ENCODE measurements at regions not wholly inside any gene's neighbourhood (a gene's known extent, or its start where the extent isn't known, plus 50 kb on each side); places are given as distances from the start of the nearest gene placed in this dataset.

DNA sequence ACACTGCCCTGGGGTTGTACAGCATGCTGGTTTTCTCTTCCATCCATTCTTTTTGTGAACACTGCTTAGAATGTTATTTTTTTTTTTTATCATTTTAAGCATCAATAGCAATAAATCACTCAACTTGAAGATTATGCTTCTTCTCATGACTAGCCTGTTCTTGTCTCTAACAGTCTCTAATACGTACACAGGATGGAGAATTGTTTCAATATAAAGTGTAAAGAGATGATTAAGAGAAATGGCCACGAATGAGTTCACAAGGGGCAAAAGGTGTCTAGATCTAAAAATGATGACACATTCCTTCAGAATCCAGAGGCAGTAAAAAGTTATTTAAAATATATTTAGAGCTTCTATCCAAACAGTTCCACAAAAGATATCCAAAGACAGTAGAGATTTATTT lies 390.2 kb downstream of the HDGFL1 start:
- Histone ChIP-seq H3K23me2 (ENCODE audit: insufficient read length, low read depth, low read length, poor library complexity, severe bottlenecking) (no peaks in the 10 kb centered on the region), H3K4me1 (ENCODE audit: insufficient read depth, low read length) (0 out of 2 replicates have a peak, but pooled peaks cover 3% of the 10 kb centered on the region), H3K27ac (ENCODE audit: insufficient read length, low read depth, low read length) (no peak overlapping the region), H4K91ac (ENCODE audit: insufficient read length, low read depth, low read length) (no peak overlapping the region), H4K8ac (replicated peaks; ENCODE audit: insufficient read length, low read depth, low read length) (no peak overlapping the region), H3K27me3 (ENCODE audit: insufficient read depth, low read length) (no peaks in the 10 kb centered on the region), H3K56ac (ENCODE audit: insufficient read length, low read depth, low read length) (no peak overlapping the region), H3T11ph (ENCODE audit: low read length) (no peak overlapping the region), H3K79me2 (ENCODE audit: insufficient read depth, low read length) (no peaks in the 10 kb centered on the region), H2BK120ac (ENCODE audit: low read depth, low read length, poor library complexity, severe bottlenecking) (no peak overlapping the region), H3K9ac (ENCODE audit: extremely low read depth, insufficient read length, low read length) (no peak overlapping the region), H2BK20ac (ENCODE audit: low read depth, low read length, poor library complexity, severe bottlenecking) (no peak overlapping the region), H3K23ac (ENCODE audit: insufficient read length, low read depth, low read length) (no peak overlapping the region), H4K5ac (ENCODE audit: insufficient read length, low read depth, low read length) (no peak overlapping the region), H2BK15ac (ENCODE audit: low read depth, low read length) (no peak overlapping the region), H3K18ac (ENCODE audit: insufficient read length, low read depth, low read length) (no peak overlapping the region), H3K14ac (ENCODE audit: insufficient read depth, low read length) (no peak overlapping the region), H3K9me3 (ENCODE audit: control insufficient read depth, low read depth, low read length) (no peaks in the 10 kb centered on the region), H4K20me1 (ENCODE audit: control insufficient read depth, insufficient read depth, insufficient read length) (no peaks in the 10 kb centered on the region), H2BK12ac (ENCODE audit: insufficient read length, low read depth, low read length) (no peak overlapping the region), H3K79me1 (ENCODE audit: insufficient read depth, low read depth, low read length, poor library complexity, severe bottlenecking) (no peaks in the 10 kb centered on the region), H2AFZ (ENCODE audit: low read length) (no peak overlapping the region), H3K4me2 (ENCODE audit: insufficient read depth, insufficient read length, low read length) (no peak overlapping the region), H2BK5ac (ENCODE audit: insufficient read length, low read length) (no peak overlapping the region), H3K4ac (ENCODE audit: low read depth, low read length) (no peak overlapping the region), H2AK5ac (ENCODE audit: insufficient read length, low read length) (no peak overlapping the region)
- no CpG with 5 or more reads among the region's 2 CpGs for WGBS (ENCODE audit: extremely low coverage, insufficient read length, low lambda C conversion rate)
- H3K4me3 Mint-ChIP-seq = no peak overlapping the region
- H3K4me1 Mint-ChIP-seq = peaks cover 2 to 11% of the 10 kb centered on the region in 2 experiments; a peak in 2 of 4 replicates
- H3K27ac Mint-ChIP-seq = no peak overlapping the region
- DNase-seq = no peak
- peaks cover 2 to 3% of the 10 kb centered on the region in 2 experiments; a peak in 3 of 5 replicates for H3K9me3 Mint-ChIP-seq
- no peaks in the 10 kb centered on the region for H3K27me3 Mint-ChIP-seq (ENCODE audit: low read depth)
- TF ChIP-seq, protein P1, sequence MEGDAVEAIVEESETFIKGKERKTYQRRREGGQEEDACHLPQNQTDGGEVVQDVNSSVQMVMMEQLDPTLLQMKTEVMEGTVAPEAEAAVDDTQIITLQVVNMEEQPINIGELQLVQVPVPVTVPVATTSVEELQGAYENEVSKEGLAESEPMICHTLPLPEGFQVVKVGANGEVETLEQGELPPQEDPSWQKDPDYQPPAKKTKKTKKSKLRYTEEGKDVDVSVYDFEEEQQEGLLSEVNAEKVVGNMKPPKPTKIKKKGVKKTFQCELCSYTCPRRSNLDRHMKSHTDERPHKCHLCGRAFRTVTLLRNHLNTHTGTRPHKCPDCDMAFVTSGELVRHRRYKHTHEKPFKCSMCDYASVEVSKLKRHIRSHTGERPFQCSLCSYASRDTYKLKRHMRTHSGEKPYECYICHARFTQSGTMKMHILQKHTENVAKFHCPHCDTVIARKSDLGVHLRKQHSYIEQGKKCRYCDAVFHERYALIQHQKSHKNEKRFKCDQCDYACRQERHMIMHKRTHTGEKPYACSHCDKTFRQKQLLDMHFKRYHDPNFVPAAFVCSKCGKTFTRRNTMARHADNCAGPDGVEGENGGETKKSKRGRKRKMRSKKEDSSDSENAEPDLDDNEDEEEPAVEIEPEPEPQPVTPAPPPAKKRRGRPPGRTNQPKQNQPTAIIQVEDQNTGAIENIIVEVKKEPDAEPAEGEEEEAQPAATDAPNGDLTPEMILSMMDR (conservative IDR thresholded peaks at IDR 0.05) = no peak
- H3K36me3 Mint-ChIP-seq (ENCODE audit: insufficient read depth in 1 of 3, low read depth in 3 of 3) = no peaks in the 10 kb centered on the region; a peak in 1 of 7 replicates
